Skin epidermis (tissue), 12 donors: ENCODE measurements at regions not wholly inside any gene's neighbourhood (a gene's known extent, or its start where the extent isn't known, plus 50 kb on each side); places are given as distances from the start of the nearest gene placed in this dataset.
"Not testable (repeated sequence)": the region's sequence is repeated elsewhere in the genome, so short reads cannot be mapped to it uniquely, and the experiment has no call there.

Experiments
- H3K27ac ChIP-seq, 21 experiments: fragments of 200-600 bp; sonication (generic) in 11 of 21; one replicate each; pipeline ENCODE4 v1.5.0; 2020; ENCODE audit warnings: mild to moderate bottlenecking in 3 of 21, inconsistent platforms in 2 of 21, moderate library complexity in 2 of 21
- H3K4me3 ChIP-seq, 7 experiments: fragments of 200-600 bp; sonication (generic) in 2 of 7; one replicate each; pipeline ENCODE4 v1.5.0; 2020; ENCODE audit warnings: inconsistent platforms in 2 of 7, mild to moderate bottlenecking in 2 of 7, moderate library complexity in 1 of 7

GRCh38 chrY:7923476-7924017, 1012.0 kb upstream of the AMELY start:
- no peak overlapping the region for H3K27ac ChIP-seq

DNA sequence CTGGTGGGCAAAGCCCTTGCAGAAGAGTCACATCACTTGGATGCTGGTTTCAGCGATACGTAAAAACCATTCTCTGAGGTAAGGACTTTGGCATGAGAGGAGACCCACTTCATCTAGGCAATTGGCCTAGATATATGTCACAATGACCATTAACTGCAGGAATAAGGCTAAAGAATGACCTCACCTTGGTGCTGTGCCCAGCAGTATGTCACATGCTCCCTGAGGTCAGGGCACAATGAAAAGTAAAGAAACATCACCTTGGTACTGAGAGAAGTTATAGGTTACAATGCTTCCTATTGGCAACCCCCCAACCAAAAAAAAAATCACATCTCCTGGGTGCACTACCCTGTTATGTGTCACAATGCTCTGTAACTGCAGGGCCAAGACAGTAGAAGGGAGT, 1008.8 kb upstream of the AMELY start:
- Histone ChIP-seq H3K4me3 (no peak overlapping the region), H3K27ac (no peak overlapping the region)

More at GRCh38 chrY:7923476-7924017, 1012.0 kb upstream of the AMELY start:
- H3K4me3 ChIP-seq: no peak overlapping the region

GRCh38 chrY:7888506-7888905, 977.0 kb upstream of the AMELY start:
- no peak overlapping the region for H3K27ac ChIP-seq

DNA sequence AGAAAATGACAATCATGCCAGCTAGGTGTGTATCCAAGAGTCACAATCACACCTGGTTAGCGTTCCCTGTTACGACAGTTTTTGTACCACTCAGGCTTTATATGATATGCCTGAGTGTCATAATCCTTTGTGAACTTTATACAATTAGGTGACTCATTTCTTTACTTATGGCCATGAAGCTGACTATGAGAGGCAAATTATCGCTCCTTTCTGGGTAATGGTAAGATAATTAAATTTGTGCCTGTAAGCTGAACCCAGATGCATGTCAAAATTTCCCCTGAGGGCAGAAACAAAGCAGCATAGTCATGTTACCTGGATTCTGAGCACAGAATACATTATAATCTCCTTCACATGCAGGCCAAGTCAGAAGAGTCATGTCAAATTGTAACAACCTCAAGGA, 970.1 kb upstream of the AMELY start:
- H3K27ac ChIP-seq: no peak overlapping the region
- H3K4me3 ChIP-seq: no peak overlapping the region

More at GRCh38 chrY:7888506-7888905, 977.0 kb upstream of the AMELY start:
- no peak overlapping the region for H3K4me3 ChIP-seq

- H3K4me3 ChIP-seq: no peak overlapping the region
- no peak overlapping the region for H3K27ac ChIP-seq
Measured at GRCh38 chrY:7879245-7879644, 967.7 kb upstream of the AMELY start.

- no peak overlapping the region for H3K27ac ChIP-seq
- H3K4me3 ChIP-seq: no peak overlapping the region
Measured at GRCh38 chrY:7878719-7879118, 967.2 kb upstream of the AMELY start.

GRCh38 chrY:7877458-7877857, 965.9 kb upstream of the AMELY start:
- no peak overlapping the region for H3K4me3 ChIP-seq

DNA sequence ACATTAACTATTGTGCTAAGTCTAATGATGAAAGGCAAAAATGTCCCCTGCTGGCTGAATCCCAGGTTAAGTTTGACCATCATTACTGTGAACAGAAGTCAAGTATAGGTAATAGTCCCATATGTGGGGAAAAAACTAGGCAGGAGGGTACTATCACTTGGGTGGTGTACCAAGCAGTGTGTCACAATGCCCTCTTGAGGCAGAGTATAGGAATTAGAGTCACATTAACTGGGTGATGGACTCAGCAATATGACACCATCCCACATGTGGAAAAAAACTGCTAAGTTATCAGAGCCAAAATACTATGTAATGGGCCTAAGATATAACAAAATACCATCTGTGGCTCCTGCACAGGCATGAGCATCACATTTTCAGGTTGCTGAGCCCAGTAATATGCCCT, 962.5 kb upstream of the AMELY start:
- H3K4me3 ChIP-seq: no peak overlapping the region
- no peak overlapping the region for H3K27ac ChIP-seq

More at GRCh38 chrY:7877458-7877857, 965.9 kb upstream of the AMELY start:
- H3K27ac ChIP-seq: no peak overlapping the region

GRCh38 chrY:7871304-7871932, 959.9 kb upstream of the AMELY start:
- Histone ChIP-seq H3K27ac (no peak overlapping the region), H3K4me3 (no peak overlapping the region)

DNA sequence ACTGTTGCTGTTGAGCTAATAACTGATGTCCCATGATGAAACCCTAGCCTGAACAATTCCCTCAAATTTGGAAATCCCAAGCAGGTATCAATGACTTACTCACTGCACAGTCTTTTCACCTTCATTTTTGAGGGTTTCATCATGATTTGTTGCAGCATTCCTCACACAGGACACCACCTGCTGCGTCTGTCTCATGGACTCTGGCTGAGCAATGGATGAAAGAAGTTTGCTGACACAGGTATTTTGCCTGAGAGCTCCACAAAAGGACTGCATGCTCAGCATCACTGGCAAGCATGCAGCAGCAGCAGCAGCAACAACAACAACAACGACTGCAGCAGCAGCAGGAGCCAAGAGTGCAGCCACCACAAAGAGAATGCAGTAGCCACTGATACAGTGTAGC, 955.4 kb upstream of the AMELY start:
- Histone ChIP-seq H3K27ac (no peak overlapping the region), H3K4me3 (no peak overlapping the region)

- no peak overlapping the region for H3K4me3 ChIP-seq
- no peak overlapping the region for H3K27ac ChIP-seq
Measured at GRCh38 chrY:7860781-7861614, 949.4 kb upstream of the AMELY start.

DNA sequence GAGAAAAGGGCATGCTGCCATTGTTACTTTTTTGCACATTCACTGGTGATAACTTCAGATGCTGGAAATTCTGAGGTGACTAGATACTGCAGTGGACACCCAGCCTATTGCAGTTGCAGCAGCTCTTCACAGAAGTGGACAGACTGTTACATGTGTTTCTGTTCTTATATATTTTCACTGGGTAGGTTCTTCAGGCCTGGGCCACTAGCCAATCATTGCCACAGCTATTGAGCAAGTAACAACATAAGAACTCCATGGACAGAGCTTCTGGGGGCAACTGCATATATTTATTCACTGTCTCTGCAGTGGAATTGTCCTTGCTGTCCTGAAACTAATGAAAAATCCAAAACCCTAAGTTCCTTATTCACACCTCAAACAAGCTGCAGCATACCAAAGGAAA, 938.6 kb upstream of the AMELY start:
- Histone ChIP-seq H3K27ac (no peak overlapping the region), H3K4me3 (no peak overlapping the region)

DNA sequence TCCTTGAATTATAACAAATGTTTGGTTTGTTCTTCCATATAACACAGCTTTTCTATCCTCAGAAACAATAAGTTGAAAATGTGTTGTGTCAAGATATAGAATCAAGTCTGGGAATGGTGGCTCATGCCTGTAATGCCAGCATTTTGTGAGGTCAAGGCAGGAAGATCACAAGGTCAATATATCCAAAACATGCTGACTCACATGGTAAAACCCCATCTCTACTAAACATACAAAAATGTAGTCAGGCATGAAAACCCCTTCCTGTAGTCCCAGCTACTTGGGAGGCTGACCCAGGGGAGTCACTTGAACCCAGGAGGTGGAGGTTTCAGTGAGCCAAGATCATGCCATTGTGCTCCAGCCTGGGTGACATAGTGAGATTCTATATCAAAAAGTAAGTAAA, 934.2 kb upstream of the AMELY start:
- Histone ChIP-seq H3K27ac (no peak overlapping the region), H3K4me3 (no peak overlapping the region)

- no peak overlapping the region for H3K4me3 ChIP-seq
- no peak overlapping the region for H3K27ac ChIP-seq
Measured at GRCh38 chrY:7837046-7837445, 925.5 kb upstream of the AMELY start.

GRCh38 chrY:7836366-7836765, 924.8 kb upstream of the AMELY start:
- Histone ChIP-seq H3K27ac (no peak overlapping the region), H3K4me3 (no peak overlapping the region)

DNA sequence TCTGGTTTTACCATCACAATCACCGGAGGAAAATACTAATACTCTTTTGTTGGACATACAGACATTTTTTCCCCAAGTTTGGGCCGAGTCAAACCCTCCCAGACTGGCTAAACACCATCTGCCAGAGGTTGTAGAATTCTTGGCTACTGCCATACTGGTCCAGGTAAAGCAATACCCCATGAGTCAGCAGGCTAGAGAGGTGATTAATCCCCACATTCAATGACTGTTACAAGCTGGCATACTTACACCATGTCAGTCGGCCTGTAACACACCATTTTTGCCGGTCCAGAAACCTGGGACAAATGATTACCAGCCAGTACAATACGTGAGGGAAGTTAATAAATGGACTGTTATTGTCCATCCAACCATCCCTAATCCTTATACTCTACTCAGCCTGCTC, 923.9 kb upstream of the AMELY start:
- no peak overlapping the region for H3K4me3 ChIP-seq
- H3K27ac ChIP-seq: no peak overlapping the region

DNA sequence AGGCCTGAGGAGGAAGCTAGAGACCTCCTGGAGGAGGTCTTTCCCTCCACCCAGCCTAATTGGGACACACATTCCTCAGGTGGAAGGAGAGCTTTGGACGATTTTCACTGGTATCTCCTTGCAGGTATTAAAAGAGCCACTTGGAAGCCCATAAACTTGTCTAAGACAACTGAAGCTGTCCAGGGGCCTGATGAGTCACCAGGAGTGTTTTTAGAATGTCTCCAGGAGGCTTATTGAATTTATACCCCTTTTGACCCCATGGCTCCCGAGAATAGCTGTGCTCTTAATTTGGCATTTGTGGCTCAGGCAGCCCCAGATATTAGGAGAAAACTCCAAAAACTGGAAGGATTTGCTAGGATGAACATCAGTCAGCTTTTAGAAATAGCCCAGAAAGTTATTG, 922.7 kb upstream of the AMELY start:
- H3K4me3 ChIP-seq: no peak overlapping the region
- H3K27ac ChIP-seq: no peak overlapping the region

GRCh38 chrY:7830881-7831280, 919.3 kb upstream of the AMELY start:
- H3K27ac ChIP-seq, H3K4me3 ChIP-seq: not testable (repeated sequence)

DNA sequence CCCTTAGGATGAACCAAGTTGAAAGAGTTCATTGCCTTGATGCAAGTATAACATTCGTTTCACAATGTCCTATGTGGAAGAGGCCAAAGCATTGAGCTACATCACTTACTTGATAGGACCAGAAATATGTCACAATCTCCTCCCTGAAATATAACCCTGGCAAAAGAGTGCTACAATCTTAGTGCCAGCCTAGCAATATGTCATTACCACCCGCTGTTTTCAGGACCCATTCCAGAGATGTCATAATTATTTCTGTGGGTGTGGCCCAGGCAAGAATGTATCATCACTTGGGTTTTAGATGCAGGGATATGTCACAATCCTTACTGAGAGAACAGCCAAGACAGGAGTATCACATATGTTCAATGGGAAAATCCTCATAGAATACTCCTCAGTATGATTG, 915.0 kb upstream of the AMELY start:
- Histone ChIP-seq H3K4me3 (no peak overlapping the region), H3K27ac (no peak overlapping the region)

GRCh38 chrY:7825874-7826273, 914.3 kb upstream of the AMELY start:
- Histone ChIP-seq H3K27ac (peak overlapping the region in 2 of 21 experiments; percentile 14 to 31), H3K4me3 (no peak overlapping the region)
